K562 (cell line): ENCODE measurements at regions not wholly inside any gene's neighbourhood (a gene's known extent, or its start where the extent isn't known, plus 50 kb on each side); places are given as distances from the start of the nearest gene placed in this dataset.

ENCODE experiments used
- ATAC-seq: fragments of 200-7000 bp; cut with Tn5 transposase; 3 replicates; pipeline ENCODE4 v1.9.1; 2020; ENCODE audit warnings: moderate library complexity
- BruUV-seq: library from RNA; stranded (reverse); fragments of 400-500 nt; replicated peaks from 2 replicates; lab custom pipeline; 2021; lab: Mats Ljungman, UMichigan
- CTCF ChIA-PET: fragments of 300-600 bp; formaldehyde crosslinking; extraction: SDS; loops from one replicate; lab custom pipeline; 2021; ENCODE audit warnings: low intra/inter-chr PET ratio; lab: Yijun Ruan, JAX
- POLR2A ChIA-PET: fragments of 300-600, 350-650 bp; sonication (Branson Sonifier 250); formaldehyde crosslinking; extraction: SDS; loops from one replicate; lab custom pipeline; 2021; ENCODE audit warnings: antibody characterized with exemption, inconsistent platforms; lab: Yijun Ruan, JAX
- DNase-seq, 4 experiments: peaks; one replicate each; pipeline versions ENCODE4 v3.0.0 to v3.0.0-alpha.2; 2011 to 2018; ENCODE audit warnings: low spot score in 3 of 4, mixed read lengths in 3 of 4; ENCODE audit errors: extremely low read depth in 1 of 4
- FAIRE-seq: peaks from 2 replicates; lab custom pipeline; 2011; peaks lifted over from hg19 to GRCh38; lab: Jason Lieb, UNC
- H2AFZ ChIP-seq: 2 replicates; pipeline ENCODE4 v1.6.0; 2011; ENCODE audit warnings: low read depth, low read length, control low read depth, inconsistent platforms
- H3K27ac ChIP-seq: fragments of 200-600 bp; 3 replicates; pipeline ENCODE4 v1.8.0; 2011; ENCODE audit warnings: low read depth, mild to moderate bottlenecking, control low read depth, inconsistent platforms, low read length, moderate library complexity, mixed read lengths; ENCODE audit errors: extremely low read depth
- H3K27me3 ChIP-seq, 2 experiments: fragments of 300-600 bp in 1 of 2; 2 replicates in 1 of 2; 3 replicates in 1 of 2; pipeline versions ENCODE4 v1.6.0 to v1.8.0; 2011; ENCODE audit warnings: inconsistent platforms in 2 of 2, low read length in 2 of 2, mild to moderate bottlenecking in 1 of 2, mixed read lengths in 1 of 2, moderate library complexity in 1 of 2; ENCODE audit not compliant: control insufficient read depth in 2 of 2, insufficient read depth in 2 of 2
- H3K36me3 ChIP-seq: fragments of 300-600 bp; 3 replicates; pipeline ENCODE4 v1.8.0; 2011; ENCODE audit warnings: mild to moderate bottlenecking, low read length, inconsistent platforms; ENCODE audit not compliant: control insufficient read depth, insufficient read depth
- H3K4me1 ChIP-seq, 2 experiments: fragments of 200-600 bp in 1 of 2; replicated peaks in 1 of 2; 2 replicates in 1 of 2; 3 replicates in 1 of 2; pipeline versions ENCODE4 v1.5.1 to v1.8.0; 2011; ENCODE audit warnings: inconsistent platforms in 2 of 2, low read length in 2 of 2, mild to moderate bottlenecking in 1 of 2, mixed read lengths in 1 of 2, moderate library complexity in 1 of 2; ENCODE audit not compliant: control insufficient read depth in 2 of 2, insufficient read depth in 2 of 2
- H3K4me2 ChIP-seq: 2 replicates; pipeline ENCODE4 v1.6.1; 2011; ENCODE audit warnings: low read length, control low read depth, inconsistent platforms, mixed read lengths; ENCODE audit not compliant: insufficient read depth
- H3K4me3 ChIP-seq: fragments of 200-600 bp; sonication (generic), shearing (Covaris generic); 2 replicates; pipeline ENCODE4 v1.5.1; 2016; ENCODE audit warnings: control low read depth, inconsistent platforms
- H3K79me2 ChIP-seq: fragments of 200-600 bp; 3 replicates; pipeline ENCODE4 v1.8.0; 2011; ENCODE audit warnings: low read length, inconsistent platforms; ENCODE audit not compliant: control insufficient read depth, insufficient read depth
- H3K9ac ChIP-seq, 2 experiments: 2 replicates each; pipeline versions ENCODE4 v1.6.0 to v1.6.1; 2011; ENCODE audit warnings: low read depth in 2 of 2, low read length in 2 of 2, control low read depth in 1 of 2, inconsistent platforms in 1 of 2, mild to moderate bottlenecking in 1 of 2, mixed read lengths in 1 of 2; ENCODE audit not compliant: insufficient read depth in 1 of 2
- H3K9me1 ChIP-seq: one replicate; pipeline ENCODE4 v1.6.0; 2011; ENCODE audit warnings: inconsistent platforms, mild to moderate bottlenecking, low read length, moderate library complexity; ENCODE audit not compliant: control insufficient read depth, insufficient read depth
- H3K9me3 ChIP-seq: replicated peaks from 2 replicates; pipeline ENCODE4 v1.5.1; 2011; ENCODE audit warnings: low read depth, low read length, inconsistent platforms; ENCODE audit not compliant: control insufficient read depth, insufficient read depth
- H4K20me1 ChIP-seq: replicated peaks from 2 replicates; pipeline ENCODE4 v1.6.1; 2011; ENCODE audit warnings: low read length, inconsistent platforms, mixed read lengths; ENCODE audit not compliant: control insufficient read depth, insufficient read depth
- DMBX1 ChIP-seq: fragments of 250-450 bp; sonication (Bioruptor Pico); IDR thresholded peaks from 2 replicates; pipeline ENCODE4 v1.8.0; 2022; ENCODE audit warnings: inconsistent platforms, mild to moderate bottlenecking, moderate library complexity, borderline replicate concordance
- E2F3 ChIP-seq: fragments of 250-450 bp; sonication (Bioruptor Pico); IDR thresholded peaks from 2 replicates; pipeline ENCODE4 v1.4.0; 2020; ENCODE audit warnings: mild to moderate bottlenecking
- PHF8 ChIP-seq: fragments of 200-600 bp; sonication (generic); IDR thresholded peaks from 2 replicates; pipeline ENCODE4 v1.6.1; 2012; ENCODE audit warnings: mixed run types, mild to moderate bottlenecking, inconsistent platforms, low read length, moderate library complexity, borderline replicate concordance
- POLR2A ChIP-seq: fragments of 450-650 bp; conservative IDR thresholded peaks from 2 replicates; pipeline ENCODE4 v1.6.1; 2016
- RBBP5 ChIP-seq: fragments of 200-600 bp; sonication (generic); IDR thresholded peaks from 2 replicates; pipeline ENCODE4 v1.6.1; 2012; ENCODE audit warnings: borderline replicate concordance, mild to moderate bottlenecking, low read length, control low read depth, inconsistent platforms; ENCODE audit not compliant: insufficient read depth, poor library complexity, severe bottlenecking
- RBM14 ChIP-seq: fragments of 200-400 bp; formaldehyde crosslinking; IDR thresholded peaks from 2 replicates; pipeline ENCODE4 v1.6.1; 2018; ENCODE audit warnings: low read depth, mild to moderate bottlenecking, low read length, moderate library complexity, borderline replicate concordance; ENCODE audit not compliant: insufficient read depth
- SNIP1 ChIP-seq: fragments of 450-650 bp; IDR thresholded peaks from 2 replicates; pipeline ENCODE4 v1.7.1; 2017; ENCODE audit warnings: low read depth, mild to moderate bottlenecking
- TARDBP ChIP-seq: fragments of 450-650 bp; IDR thresholded peaks from 2 replicates; pipeline ENCODE4 v1.6.1; 2016
- ZNF583 ChIP-seq: fragments of 250-450 bp; sonication (Bioruptor Pico); IDR thresholded peaks from 2 replicates; pipeline ENCODE4 v1.4.0; 2020
- ZNF584 ChIP-seq: fragments of 200-800 bp; sonication (Bioruptor generic); IDR thresholded peaks from 2 replicates; pipeline ENCODE4 v1.6.1; 2016; ENCODE audit warnings: low read depth, mild to moderate bottlenecking, missing genetic modification characterization, missing compliant biosample characterization
- ZNF77 ChIP-seq: fragments of 250-450 bp; sonication (Bioruptor Pico); IDR thresholded peaks from 2 replicates; pipeline ENCODE4 v1.5.0; 2020
- ZSCAN29 ChIP-seq: fragments of 450-650 bp; IDR thresholded peaks from 2 replicates; pipeline ENCODE4 v1.6.1; 2017
- WGBS: fragments of 100-300 bp; shearing (Covaris generic); methylation state at CpG from one replicate; pipeline ENCODE4 v1.1.6; 2016; ENCODE audit warnings: low coverage, mixed read lengths; ENCODE audit not compliant: insufficient coverage; ENCODE audit errors: missing lambda C conversion rate; 5-methylcytosine and 5-hydroxymethylcytosine counted together
- in situ Hi-C: fragments of 300-500 bp; cut with MboI; formaldehyde crosslinking; loops from 4 replicates; pipeline ENCODE4 v1.15.0; 2018; ENCODE audit warnings: inconsistent platforms, mixed read lengths
- intact Hi-C: fragments of 100-400 bp; cut with micrococcal nuclease; formaldehyde crosslinking; loops from 2 replicates; pipeline ENCODE4 v1.14.2; 2022
- TF ChIP-seq, protein P1 (sequence below): sonication (generic); formaldehyde crosslinking; IDR thresholded peaks from 2 replicates; pipeline ENCODE4 v1.8.0; 2022; ENCODE audit warnings: missing genetic modification reagents, mild to moderate bottlenecking, borderline replicate concordance
- TF ChIP-seq, protein P2 (sequence below): fragments of 450-650 bp; IDR thresholded peaks from 2 replicates; pipeline ENCODE4 v1.6.1; 2018; ENCODE audit not compliant: partially characterized antibody
- TF ChIP-seq, protein P3 (sequence below): sonication (generic); formaldehyde crosslinking; IDR thresholded peaks from 2 replicates; pipeline ENCODE4 v1.8.1; 2022; ENCODE audit warnings: missing genetic modification reagents

DNA sequence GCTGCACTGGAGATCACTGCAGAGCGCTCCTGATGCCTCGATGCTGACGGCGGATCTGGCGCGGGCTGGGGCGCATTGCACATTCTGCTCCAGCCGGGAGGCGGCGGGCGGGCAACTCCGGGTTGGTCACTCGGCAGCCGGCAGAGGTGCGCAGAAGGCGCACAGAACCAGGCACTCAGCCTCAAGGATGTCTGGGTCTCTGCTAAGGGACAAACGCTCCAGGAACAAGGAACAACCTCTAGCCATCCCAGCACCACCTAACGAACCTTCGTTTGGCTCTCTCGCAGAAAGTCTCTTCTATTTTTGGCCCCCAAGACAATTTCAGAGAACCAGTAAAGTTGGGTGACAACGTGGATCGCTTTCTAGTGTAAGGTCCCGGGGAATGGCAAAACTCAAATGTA lies 254.6 kb downstream of the OTUD1 start:
- ATAC-seq (0 out of 3 replicates have a peak, but pooled peaks have one; percentile 44), FAIRE-seq (no peak), DNase-seq (peak in 1 of 4 experiments; percentile 1)
- TF ChIP-seq SNIP1 (no peak), RBBP5 (no peak), POLR2A (no peak), PHF8 (no peak), TARDBP (no peak), ZNF583 (CRISPR knock-in tag) (no peak), E2F3 (CRISPR knock-in tag) (no peak), RBM14 (no peak), ZNF77 (CRISPR knock-in tag) (no peak), ZNF584 (CRISPR knock-in tag) (no peak), ZSCAN29 (no peak), DMBX1 (CRISPR knock-in tag) (no peak)
- TF ChIP-seq, protein P1, sequence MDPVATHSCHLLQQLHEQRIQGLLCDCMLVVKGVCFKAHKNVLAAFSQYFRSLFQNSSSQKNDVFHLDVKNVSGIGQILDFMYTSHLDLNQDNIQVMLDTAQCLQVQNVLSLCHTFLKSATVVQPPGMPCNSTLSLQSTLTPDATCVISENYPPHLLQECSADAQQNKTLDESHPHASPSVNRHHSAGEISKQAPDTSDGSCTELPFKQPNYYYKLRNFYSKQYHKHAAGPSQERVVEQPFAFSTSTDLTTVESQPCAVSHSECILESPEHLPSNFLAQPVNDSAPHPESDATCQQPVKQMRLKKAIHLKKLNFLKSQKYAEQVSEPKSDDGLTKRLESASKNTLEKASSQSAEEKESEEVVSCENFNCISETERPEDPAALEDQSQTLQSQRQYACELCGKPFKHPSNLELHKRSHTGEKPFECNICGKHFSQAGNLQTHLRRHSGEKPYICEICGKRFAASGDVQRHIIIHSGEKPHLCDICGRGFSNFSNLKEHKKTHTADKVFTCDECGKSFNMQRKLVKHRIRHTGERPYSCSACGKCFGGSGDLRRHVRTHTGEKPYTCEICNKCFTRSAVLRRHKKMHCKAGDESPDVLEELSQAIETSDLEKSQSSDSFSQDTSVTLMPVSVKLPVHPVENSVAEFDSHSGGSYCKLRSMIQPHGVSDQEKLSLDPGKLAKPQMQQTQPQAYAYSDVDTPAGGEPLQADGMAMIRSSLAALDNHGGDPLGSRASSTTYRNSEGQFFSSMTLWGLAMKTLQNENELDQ (CRISPR knock-in tag) = no peak
- TF ChIP-seq, protein P2, sequence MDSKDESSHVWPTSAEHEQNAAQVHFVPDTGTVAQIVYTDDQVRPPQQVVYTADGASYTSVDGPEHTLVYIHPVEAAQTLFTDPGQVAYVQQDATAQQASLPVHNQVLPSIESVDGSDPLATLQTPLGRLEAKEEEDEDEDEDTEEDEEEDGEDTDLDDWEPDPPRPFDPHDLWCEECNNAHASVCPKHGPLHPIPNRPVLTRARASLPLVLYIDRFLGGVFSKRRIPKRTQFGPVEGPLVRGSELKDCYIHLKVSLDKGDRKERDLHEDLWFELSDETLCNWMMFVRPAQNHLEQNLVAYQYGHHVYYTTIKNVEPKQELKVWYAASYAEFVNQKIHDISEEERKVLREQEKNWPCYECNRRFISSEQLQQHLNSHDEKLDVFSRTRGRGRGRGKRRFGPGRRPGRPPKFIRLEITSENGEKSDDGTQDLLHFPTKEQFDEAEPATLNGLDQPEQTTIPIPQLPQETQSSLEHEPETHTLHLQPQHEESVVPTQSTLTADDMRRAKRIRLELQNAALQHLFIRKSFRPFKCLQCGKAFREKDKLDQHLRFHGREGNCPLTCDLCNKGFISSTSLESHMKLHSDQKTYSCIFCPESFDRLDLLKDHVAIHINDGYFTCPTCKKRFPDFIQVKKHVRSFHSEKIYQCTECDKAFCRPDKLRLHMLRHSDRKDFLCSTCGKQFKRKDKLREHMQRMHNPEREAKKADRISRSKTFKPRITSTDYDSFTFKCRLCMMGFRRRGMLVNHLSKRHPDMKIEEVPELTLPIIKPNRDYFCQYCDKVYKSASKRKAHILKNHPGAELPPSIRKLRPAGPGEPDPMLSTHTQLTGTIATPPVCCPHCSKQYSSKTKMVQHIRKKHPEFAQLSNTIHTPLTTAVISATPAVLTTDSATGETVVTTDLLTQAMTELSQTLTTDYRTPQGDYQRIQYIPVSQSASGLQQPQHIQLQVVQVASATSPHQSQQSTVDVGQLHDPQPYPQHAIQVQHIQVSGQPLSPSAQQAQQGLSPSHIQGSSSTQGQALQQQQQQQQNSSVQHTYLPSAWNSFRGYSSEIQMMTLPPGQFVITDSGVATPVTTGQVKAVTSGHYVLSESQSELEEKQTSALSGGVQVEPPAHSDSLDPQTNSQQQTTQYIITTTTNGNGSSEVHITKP = no peak
- TF ChIP-seq, protein P3, sequence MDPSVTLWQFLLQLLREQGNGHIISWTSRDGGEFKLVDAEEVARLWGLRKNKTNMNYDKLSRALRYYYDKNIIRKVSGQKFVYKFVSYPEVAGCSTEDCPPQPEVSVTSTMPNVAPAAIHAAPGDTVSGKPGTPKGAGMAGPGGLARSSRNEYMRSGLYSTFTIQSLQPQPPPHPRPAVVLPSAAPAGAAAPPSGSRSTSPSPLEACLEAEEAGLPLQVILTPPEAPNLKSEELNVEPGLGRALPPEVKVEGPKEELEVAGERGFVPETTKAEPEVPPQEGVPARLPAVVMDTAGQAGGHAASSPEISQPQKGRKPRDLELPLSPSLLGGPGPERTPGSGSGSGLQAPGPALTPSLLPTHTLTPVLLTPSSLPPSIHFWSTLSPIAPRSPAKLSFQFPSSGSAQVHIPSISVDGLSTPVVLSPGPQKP (CRISPR knock-in tag) = no peak
- H3K9me1 ChIP-seq = no peaks in the 10 kb centered on the region
- intact Hi-C loops = no loop called here
- no peaks in the 10 kb centered on the region for H3K79me2 ChIP-seq
- H3K4me3 ChIP-seq = no peak overlapping the region
- in situ Hi-C loops = loop anchor here (25.0 kb wide), 1 partner anchor 356 kb away; the partner anchor contains the start of gene C10orf67
- H3K4me2 ChIP-seq = no peak overlapping the region
- H3K4me1 ChIP-seq = peaks cover 0 to 8% of the 10 kb centered on the region in 2 experiments; a peak in 1 of 5 replicates
- H4K20me1 ChIP-seq = no peaks in the 10 kb centered on the region
- WGBS = 8% methylated on average over 23 of the region's 23 CpGs
- no peak overlapping the region for H3K27ac ChIP-seq
- H3K36me3 ChIP-seq = no peaks in the 10 kb centered on the region
- ChIA-PET POLR2A (interaction anchor here (0.6 kb wide), 2 partner anchors 27 to 641 kb away, joined by 3 to 4 read pairs; no protein-coding TSS in a partner anchor), CTCF (no interaction called here)
- no peak overlapping the region for H3K9ac ChIP-seq
- 0 out of 5 replicates have a peak, but pooled peaks cover 0 to 9% of the 10 kb centered on the region in 2 experiments for H3K27me3 ChIP-seq
- H2AFZ ChIP-seq = no peak overlapping the region
- no peaks in the 10 kb centered on the region for H3K9me3 ChIP-seq
- BruUV-seq = no TSS peak
